Dermis microvascular lymphatic vessel endothelial cell (primary cell): ENCODE measurements at regions not wholly inside any gene's neighbourhood (a gene's known extent, or its start where the extent isn't known, plus 50 kb on each side); places are given as distances from the start of the nearest gene placed in this dataset.

Experiments
- DNase-seq, 2 donors: peaks; one replicate each; pipeline versions ENCODE4 v3.0.0 to v3.0.0-alpha.2; 2010; ENCODE audit warnings: low read depth in 2 of 2

- DNase-seq: no peak
These were observed 181.4 kb downstream of the GRB14 start for GRCh38 chr2:164439885-164440284.

GRCh38 chr2:164439235-164439634, 182.0 kb downstream of the GRB14 start:
- no peak for DNase-seq

- DNase-seq: no peak
These were observed 182.6 kb downstream of the GRB14 start for GRCh38 chr2:164438490-164439205.

- DNase-seq: no peak
These were observed 185.2 kb downstream of the GRB14 start for GRCh38 chr2:164436131-164436530.

GRCh38 chr2:164430166-164430783, 191.0 kb downstream of the GRB14 start:
- DNase-seq: peak; percentile 12 to 56

- DNase-seq: no peak
These were observed 191.9 kb downstream of the GRB14 start for GRCh38 chr2:164429354-164429753.

GRCh38 chr2:164427111-164427510, 194.2 kb downstream of the GRB14 start:
- DNase-seq: no peak

GRCh38 chr2:164420787-164421186, 200.5 kb downstream of the GRB14 start:
- DNase-seq: no peak

- DNase-seq: no peak
These were observed 208.5 kb downstream of the GRB14 start for GRCh38 chr2:164412831-164413230.

GRCh38 chr2:164389411-164389810, 231.9 kb downstream of the GRB14 start:
- no peak for DNase-seq

- DNase-seq: peak in 1 of 2 donors; percentile 71
These were observed 232.8 kb downstream of the GRB14 start for GRCh38 chr2:164388511-164388910.

GRCh38 chr2:164386231-164386630, 235.1 kb downstream of the GRB14 start:
- DNase-seq: no peak

- no peak for DNase-seq
These were observed 236.8 kb downstream of the GRB14 start for GRCh38 chr2:164384434-164384833.

- DNase-seq: no peak
These were observed 249.4 kb downstream of the GRB14 start for GRCh38 chr2:164371916-164372315.

- DNase-seq: no peak
These were observed 251.9 kb downstream of the GRB14 start for GRCh38 chr2:164369366-164369765.

GRCh38 chr2:164368896-164369295, 252.4 kb downstream of the GRB14 start:
- no peak for DNase-seq

- DNase-seq: no peak
These were observed 257.6 kb downstream of the GRB14 start for GRCh38 chr2:164363646-164364045.

- DNase-seq: no peak
These were observed 269.7 kb downstream of the GRB14 start for GRCh38 chr2:164351536-164351935.

GRCh38 chr2:164335947-164336346, 285.3 kb downstream of the GRB14 start:
- DNase-seq: no peak

- DNase-seq: no peak
These were observed 286.2 kb downstream of the GRB14 start for GRCh38 chr2:164335128-164335527.

GRCh38 chr2:164328310-164328709, 293.0 kb downstream of the GRB14 start:
- no peak for DNase-seq

- no peak for DNase-seq
These were observed 297.3 kb downstream of the GRB14 start for GRCh38 chr2:164323978-164324377.

- DNase-seq: no peak
These were observed 307.1 kb downstream of the GRB14 start for GRCh38 chr2:164314148-164314547.
